ENCODE measurements at regions not wholly inside any gene's neighbourhood (a gene's known extent, or its start where the extent isn't known, plus 50 kb on each side); places are given as distances from the start of the nearest gene placed in this dataset.

- Histone ChIP-seq H2BK15ac (ENCODE audit: low read length) (no peak overlapping the region), H3K23ac (ENCODE audit: insufficient read length) (no peak overlapping the region), H3K14ac (ENCODE audit: insufficient read length) (no peak overlapping the region), H2BK5ac (ENCODE audit: low read depth, low read length) (no peak overlapping the region), H2AFZ (ENCODE audit: low read length) (no peak overlapping the region), H3K4ac (replicated peaks; ENCODE audit: insufficient read length, low read depth, low read length) (no peak overlapping the region), H3K4me3 (ENCODE audit: extremely low read depth in 1 of 4, insufficient read depth in 2 of 4, low read depth in 3 of 4, low read length in 4 of 4) (no peak overlapping the region), H3K4me2 (ENCODE audit: insufficient read depth in 1 of 2, low read depth in 2 of 2, low read length in 2 of 2) (no peak overlapping the region), H3K9ac (replicated peaks in 1 of 4; ENCODE audit: extremely low read depth in 1 of 4, low read depth in 3 of 4, low read length in 3 of 4) (no peak overlapping the region), H4K20me1 (replicated peaks in 1 of 2; ENCODE audit: control insufficient read depth in 1 of 2, insufficient read depth in 2 of 2, low read length in 2 of 2) (no peaks in the 10 kb centered on the region), H3K23me2 (ENCODE audit: low read depth, low read length) (no peaks in the 10 kb centered on the region), H3K4me1 (replicated peaks in 1 of 4; ENCODE audit: control insufficient read depth in 3 of 4, insufficient read depth in 4 of 4, low read length in 3 of 4) (no peaks in the 10 kb centered on the region), H2BK120ac (replicated peaks; ENCODE audit: low read depth, low read length) (no peak overlapping the region), H3K9me3 (ENCODE audit: insufficient read depth in 2 of 2, low read depth in 1 of 2, low read length in 1 of 2) (peaks cover 5 to 6% of the 10 kb centered on the region in 2 experiments; a peak in 2 of 4 replicates), H3K36me3 (ENCODE audit: control insufficient read depth in 2 of 4, insufficient read depth in 4 of 4, low read length in 3 of 4) (no peaks in the 10 kb centered on the region), H2BK20ac (ENCODE audit: low read length) (no peak overlapping the region), H4K91ac (replicated peaks; ENCODE audit: insufficient read length, low read length) (no peak overlapping the region), H2AK5ac (ENCODE audit: low read depth, low read length) (no peak overlapping the region), H3K18ac (ENCODE audit: extremely low read depth, low read length) (no peak overlapping the region), H3K79me2 (ENCODE audit: control insufficient read depth in 1 of 2, insufficient read depth in 2 of 2, low read length in 2 of 2) (no peaks in the 10 kb centered on the region), H3K27ac (ENCODE audit: low read depth, low read length) (no peak overlapping the region), H3K27me3 (replicated peaks in 1 of 4; ENCODE audit: control insufficient read depth in 3 of 4, extremely low read depth in 1 of 4, insufficient read depth in 3 of 4, low read length in 3 of 4) (no peaks in the 10 kb centered on the region; a peak in 1 of 7 replicates), H4K5ac (ENCODE audit: insufficient read length, low read depth, low read length) (no peak overlapping the region), H3K79me1 (ENCODE audit: low read depth, low read length) (no peaks in the 10 kb centered on the region), H3K56ac (replicated peaks; ENCODE audit: insufficient read length, low read depth, low read length) (no peak overlapping the region), H4K8ac (ENCODE audit: extremely low read depth, insufficient read depth, low read length) (peak overlapping the region; percentile 12; the same call in 1 of the 2 replicates), H2BK12ac (ENCODE audit: low read depth, low read length) (no peak overlapping the region)
- DNase-seq (ENCODE audit: low read depth in 1 of 2, low spot score in 2 of 2) (no peak), FAIRE-seq (no peak)
- CTCF ChIA-PET (ENCODE audit: partially characterized antibody) = interaction anchor here (1.2 kb wide), 1 partner anchor 12 kb away, joined by 3 read pairs; no protein-coding TSS in a partner anchor
- POLR2A ChIA-PET (ENCODE audit: partially characterized antibody) = no interaction called here
- WGBS, 2 experiments (ENCODE audit: extremely low coverage in 1 of 2, insufficient coverage in 1 of 2, insufficient read length in 1 of 2, insufficient replicate concordance in 2 of 2, low coverage in 1 of 2, low lambda C conversion rate in 2 of 2, missing lambda C conversion rate in 1 of 2) = 74% methylated on average over 2 of the region's 3 CpGs; no CpG with 5 or more reads in 1 of the 2 experiments
- TF ChIP-seq GABPA (IDR thresholded peaks at IDR 0.05; ENCODE audit: borderline replicate concordance, insufficient read depth, low read length) (no peak), CBX5 (IDR thresholded peaks at IDR 0.05; ENCODE audit: low read depth, low read length) (no peak), KDM1A (IDR thresholded peaks at IDR 0.05; ENCODE audit: borderline replicate concordance, low read length) (no peak), FOSL1 (IDR thresholded peaks at IDR 0.05; ENCODE audit: insufficient read depth, low read depth, low read length) (no peak), SIRT6 (IDR thresholded peaks at IDR 0.05; ENCODE audit: low read length) (no peak), CHD1 (IDR thresholded peaks at IDR 0.05; ENCODE audit: low read depth, low read length) (no peak), ATF2 (IDR thresholded peaks at IDR 0.05; ENCODE audit: low read length) (no peak), RNF2 (IDR thresholded peaks at IDR 0.05; ENCODE audit: borderline replicate concordance, low read depth, low read length, missing control alignments, poor library complexity, severe bottlenecking) (no peak)
- TF ChIP-seq, protein P1, sequence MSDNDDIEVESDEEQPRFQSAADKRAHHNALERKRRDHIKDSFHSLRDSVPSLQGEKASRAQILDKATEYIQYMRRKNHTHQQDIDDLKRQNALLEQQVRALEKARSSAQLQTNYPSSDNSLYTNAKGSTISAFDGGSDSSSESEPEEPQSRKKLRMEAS (IDR thresholded peaks at IDR 0.05) = no peak
Observed at GRCh38 chr2:193072647-193073046, 877.9 kb upstream of the TMEFF2 start.
